HL-60 (cell line): ENCODE measurements at regions not wholly inside any gene's neighbourhood (a gene's known extent, or its start where the extent isn't known, plus 50 kb on each side); places are given as distances from the start of the nearest gene placed in this dataset.

Experiments used
- DNase-seq, 2 experiments: peaks; one replicate each; pipeline ENCODE4 v3.0.0-alpha.2; 2010 to 2020; ENCODE audit warnings: low read depth in 1 of 2, low spot score in 1 of 2
- H3K27ac ChIP-seq: fragments of 250-450 bp; sonication (Bioruptor Pico); replicated peaks from 2 replicates; pipeline ENCODE4 v1.5.1; 2020; ENCODE audit warnings: mild to moderate bottlenecking, moderate library complexity
- H3K27me3 ChIP-seq: fragments of 250-450 bp; sonication (Bioruptor Pico); 2 replicates; pipeline ENCODE4 v1.5.1; 2021; ENCODE audit warnings: mild to moderate bottlenecking, moderate library complexity; ENCODE audit not compliant: insufficient read depth, poor library complexity, severe bottlenecking
- H3K4me3 ChIP-seq: replicated peaks from 2 replicates; pipeline ENCODE4 v1.5.1; 2011; ENCODE audit warnings: mild to moderate bottlenecking, control low read depth, low read length; ENCODE audit not compliant: insufficient read depth
- CTCF ChIP-seq: IDR thresholded peaks from one replicate; pipeline ENCODE4 v1.5.1; 2011; ENCODE audit warnings: low read length, control low read depth, inconsistent platforms; ENCODE audit not compliant: insufficient read depth
- GABPA ChIP-seq: IDR thresholded peaks from 2 replicates; pipeline ENCODE4 v1.6.1; 2012; ENCODE audit warnings: low read depth
- POLR2AphosphoS5 ChIP-seq: IDR thresholded peaks from 2 replicates; pipeline ENCODE4 v1.6.1; 2012; ENCODE audit warnings: low read depth
- REST ChIP-seq: IDR thresholded peaks from 2 replicates; pipeline ENCODE4 v1.6.1; 2012; ENCODE audit warnings: low read depth; ENCODE audit not compliant: insufficient replicate concordance
- SPI1 ChIP-seq: IDR thresholded peaks from 2 replicates; pipeline ENCODE4 v1.6.1; 2012; ENCODE audit warnings: low read depth, mild to moderate bottlenecking, borderline replicate concordance

- Histone ChIP-seq H3K4me3 (no peak overlapping the region), H3K27me3 (no peaks in the 10 kb centered on the region), H3K27ac (no peak overlapping the region)
- no peak for DNase-seq
- TF ChIP-seq SPI1: no peak
These were observed 58.1 kb upstream of the OPN4 start for GRCh38 chr10:86596266-86596665.

- Histone ChIP-seq H3K27ac (no peak overlapping the region), H3K4me3 (no peak overlapping the region), H3K27me3 (no peaks in the 10 kb centered on the region)
- no peak for TF ChIP-seq POLR2AphosphoS5
- no peak for TF ChIP-seq CTCF
- no peak for TF ChIP-seq GABPA
- TF ChIP-seq REST: no peak
- no peak for TF ChIP-seq SPI1
- DNase-seq: no peak
These were observed 57.0 kb upstream of the OPN4 start for GRCh38 chr10:86597306-86597705.

- no peak for DNase-seq
- TF ChIP-seq GABPA (no peak), SPI1 (no peak), CTCF (no peak), REST (no peak), POLR2AphosphoS5 (no peak)
- Histone ChIP-seq H3K27ac (no peak overlapping the region), H3K4me3 (no peak overlapping the region), H3K27me3 (no peaks in the 10 kb centered on the region)
These were observed 56.2 kb upstream of the OPN4 start for GRCh38 chr10:86598151-86598550.

GRCh38 chr10:86599041-86599440 lies 55.3 kb upstream of the OPN4 start:
- no peaks in the 10 kb centered on the region for H3K27me3 ChIP-seq
- no peak overlapping the region for H3K27ac ChIP-seq
- DNase-seq: no peak
- H3K4me3 ChIP-seq: no peak overlapping the region
- TF ChIP-seq REST: no peak
- TF ChIP-seq GABPA: no peak
- TF ChIP-seq POLR2AphosphoS5: no peak
- TF ChIP-seq SPI1: no peak
- TF ChIP-seq CTCF: no peak
